Liver (tissue), 8 donors: ENCODE measurements at regions not wholly inside any gene's neighbourhood (a gene's known extent, or its start where the extent isn't known, plus 50 kb on each side); places are given as distances from the start of the nearest gene placed in this dataset.

Experiments used
- DNase-seq: peaks from one replicate; pipeline ENCODE4 v3.0.0-alpha.2; 2017; ENCODE audit warnings: low spot score
- H3K27ac ChIP-seq, 2 donors: one replicate each; pipeline ENCODE4 v1.7.0; 2013; ENCODE audit warnings: inconsistent platforms in 2 of 2, low read length in 2 of 2, control low read depth in 1 of 2, low read depth in 1 of 2, mild to moderate bottlenecking in 1 of 2
- H3K27me3 ChIP-seq, 4 donors: one replicate each; pipeline versions ENCODE4 v1.6.1 to v1.7.0; 2013; ENCODE audit warnings: low read length in 3 of 4, inconsistent platforms in 1 of 4, mild to moderate bottlenecking in 1 of 4, moderate library complexity in 1 of 4; ENCODE audit not compliant: control insufficient read depth in 4 of 4, insufficient read depth in 4 of 4
- H3K36me3 ChIP-seq, 4 donors: one replicate each; pipeline versions ENCODE4 v1.6.1 to v1.7.0; 2013; ENCODE audit warnings: low read length in 3 of 4, mild to moderate bottlenecking in 3 of 4, low read depth in 1 of 4, moderate library complexity in 1 of 4; ENCODE audit not compliant: control insufficient read depth in 4 of 4, insufficient read depth in 3 of 4
- H3K4me1 ChIP-seq, 4 donors: one replicate each; pipeline versions ENCODE4 v1.6.1 to v1.7.0; 2013; ENCODE audit warnings: low read length in 3 of 4, mild to moderate bottlenecking in 3 of 4, moderate library complexity in 1 of 4; ENCODE audit not compliant: control insufficient read depth in 4 of 4, insufficient read depth in 4 of 4
- H3K4me3 ChIP-seq, 3 donors: one replicate each; pipeline versions ENCODE4 v1.6.1 to v1.7.0; 2013; ENCODE audit warnings: low read length in 3 of 3, control low read depth in 1 of 3, low read depth in 1 of 3, mild to moderate bottlenecking in 1 of 3
- H3K9ac ChIP-seq, 2 donors: one replicate each; pipeline ENCODE4 v1.7.0; 2013; ENCODE audit warnings: low read length in 2 of 2, mild to moderate bottlenecking in 2 of 2, moderate library complexity in 2 of 2, control low read depth in 1 of 2, low read depth in 1 of 2
- H3K9me3 ChIP-seq, 4 donors: one replicate each; pipeline versions ENCODE4 v1.6.1 to v1.7.0; 2013; ENCODE audit warnings: low read length in 3 of 4; ENCODE audit not compliant: control insufficient read depth in 4 of 4
- EGR1 ChIP-seq, 2 donors: IDR thresholded peaks; 2 replicates each; pipeline ENCODE4 v1.6.1; 2016 to 2018; ENCODE audit warnings: antibody characterized with exemption in 2 of 2, low read depth in 2 of 2
- FOXA1 ChIP-seq: IDR thresholded peaks from 2 replicates; pipeline ENCODE4 v1.6.1; 2016; ENCODE audit warnings: antibody characterized with exemption
- FOXA2 ChIP-seq: IDR thresholded peaks from 2 replicates; pipeline ENCODE4 v1.6.1; 2016; ENCODE audit warnings: antibody characterized with exemption
- GABPA ChIP-seq, 2 donors: IDR thresholded peaks in 1 of 2; conservative IDR thresholded peaks in 1 of 2; 2 replicates each; pipeline ENCODE4 v1.6.1; 2016; ENCODE audit warnings: antibody characterized with exemption in 2 of 2, mild to moderate bottlenecking in 1 of 2, moderate library complexity in 1 of 2
- HNF4A ChIP-seq, 2 donors: conservative IDR thresholded peaks; 2 replicates each; pipeline ENCODE4 v1.6.1; 2016; ENCODE audit warnings: antibody characterized with exemption in 2 of 2, mild to moderate bottlenecking in 2 of 2
- HNF4G ChIP-seq: IDR thresholded peaks from 2 replicates; pipeline ENCODE4 v1.6.1; 2016; ENCODE audit warnings: antibody characterized with exemption
- JUND ChIP-seq, 2 donors: IDR thresholded peaks; 2 replicates each; pipeline ENCODE4 v1.6.1; 2016; ENCODE audit warnings: antibody characterized with exemption in 2 of 2
- NR2F2 ChIP-seq: IDR thresholded peaks from 2 replicates; pipeline ENCODE4 v1.6.1; 2016; ENCODE audit warnings: antibody characterized with exemption
- RAD21 ChIP-seq, 2 donors: IDR thresholded peaks; 2 replicates each; pipeline ENCODE4 v1.6.1; 2016; ENCODE audit warnings: antibody characterized with exemption in 2 of 2, mild to moderate bottlenecking in 2 of 2
- RXRA ChIP-seq, 2 donors: IDR thresholded peaks; 2 replicates each; pipeline ENCODE4 v1.6.1; 2017 to 2018; ENCODE audit warnings: antibody characterized with exemption in 2 of 2, mild to moderate bottlenecking in 1 of 2
- SP1 ChIP-seq: IDR thresholded peaks from 2 replicates; pipeline ENCODE4 v1.6.1; 2018; ENCODE audit warnings: antibody characterized with exemption, mild to moderate bottlenecking
- TAF1 ChIP-seq: conservative IDR thresholded peaks from 2 replicates; pipeline ENCODE4 v1.6.1; 2016; ENCODE audit warnings: antibody characterized with exemption, mild to moderate bottlenecking
- YY1 ChIP-seq: IDR thresholded peaks from 2 replicates; pipeline ENCODE4 v1.6.1; 2016; ENCODE audit warnings: antibody characterized with exemption, mild to moderate bottlenecking
- WGBS: extraction: QIAGEN DNeasy Blood & Tissue Kit; methylation state at CpG from one replicate; pipeline ENCODE4 v1.1.7; 2013; 5-methylcytosine and 5-hydroxymethylcytosine counted together
- TF ChIP-seq, protein P1 (sequence below): IDR thresholded peaks from 2 replicates; pipeline ENCODE4 v1.6.1; 2016; ENCODE audit warnings: antibody characterized with exemption
- TF ChIP-seq, protein P2 (sequence below): IDR thresholded peaks from 2 replicates; pipeline ENCODE4 v1.6.1; 2016; ENCODE audit warnings: antibody characterized with exemption, mild to moderate bottlenecking
- TF ChIP-seq, protein P3 (sequence below): IDR thresholded peaks from 2 replicates; pipeline ENCODE4 v1.6.1; 2016; ENCODE audit warnings: antibody characterized with exemption
- TF ChIP-seq, protein P4 (sequence below): IDR thresholded peaks from 2 replicates; pipeline ENCODE4 v1.6.1; 2016; ENCODE audit warnings: antibody characterized with exemption
- TF ChIP-seq, protein P5 (sequence below): fragments of 150-350 bp; IDR thresholded peaks from 2 replicates; pipeline ENCODE4 v1.5.1; 2017; ENCODE audit warnings: improper control_type of control experiment, low read depth, low read length; ENCODE audit not compliant: missing input control
- donor health status: healthy.
- donor health status: healthy.
- donor health status: healthy.
- donor health status: healthy.
- donor health status: healthy.

DNA sequence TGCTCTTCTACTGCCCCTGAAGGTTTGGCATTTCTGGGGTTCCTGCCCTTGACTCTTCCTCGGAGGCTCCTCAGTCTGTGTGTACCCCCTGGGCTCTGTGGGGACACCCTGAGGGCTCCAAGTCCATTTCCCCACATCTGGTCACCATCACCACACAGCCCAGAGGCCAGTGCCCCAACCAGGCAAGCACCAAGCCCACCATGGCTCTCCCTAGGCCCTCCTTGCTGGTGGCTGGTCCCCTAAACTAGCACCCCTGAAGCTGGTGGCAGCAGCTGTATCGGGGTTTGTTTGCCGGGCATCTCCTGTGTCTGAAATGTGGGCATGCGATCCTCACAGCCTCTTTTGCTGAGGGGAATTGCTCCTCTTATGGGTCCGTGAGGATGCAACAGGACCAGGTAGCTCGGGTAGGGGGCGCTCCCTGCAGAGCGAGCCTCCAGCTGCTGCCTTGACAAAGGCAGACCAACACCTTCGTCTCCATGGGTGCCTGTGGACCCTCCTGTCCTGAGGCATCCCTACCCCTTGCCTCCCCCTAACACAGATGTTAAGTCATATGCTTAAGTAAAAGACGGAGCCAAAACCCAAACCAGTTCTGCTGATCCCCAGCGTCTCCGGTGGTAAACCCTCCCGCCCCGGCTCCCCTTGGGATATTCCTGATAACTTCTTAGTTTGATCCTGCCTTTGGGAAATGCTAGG is 138.9 kb upstream of the IRX4 start:
- no peaks in the 10 kb centered on the region for H3K36me3 ChIP-seq
- WGBS = 75% methylated on average over 14 of the region's 14 CpGs
- H3K27ac ChIP-seq = no peak overlapping the region
- TF ChIP-seq FOXA2 = no peak
- TF ChIP-seq, protein P1, sequence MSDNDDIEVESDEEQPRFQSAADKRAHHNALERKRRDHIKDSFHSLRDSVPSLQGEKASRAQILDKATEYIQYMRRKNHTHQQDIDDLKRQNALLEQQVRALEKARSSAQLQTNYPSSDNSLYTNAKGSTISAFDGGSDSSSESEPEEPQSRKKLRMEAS = no peak
- TF ChIP-seq, protein P2, sequence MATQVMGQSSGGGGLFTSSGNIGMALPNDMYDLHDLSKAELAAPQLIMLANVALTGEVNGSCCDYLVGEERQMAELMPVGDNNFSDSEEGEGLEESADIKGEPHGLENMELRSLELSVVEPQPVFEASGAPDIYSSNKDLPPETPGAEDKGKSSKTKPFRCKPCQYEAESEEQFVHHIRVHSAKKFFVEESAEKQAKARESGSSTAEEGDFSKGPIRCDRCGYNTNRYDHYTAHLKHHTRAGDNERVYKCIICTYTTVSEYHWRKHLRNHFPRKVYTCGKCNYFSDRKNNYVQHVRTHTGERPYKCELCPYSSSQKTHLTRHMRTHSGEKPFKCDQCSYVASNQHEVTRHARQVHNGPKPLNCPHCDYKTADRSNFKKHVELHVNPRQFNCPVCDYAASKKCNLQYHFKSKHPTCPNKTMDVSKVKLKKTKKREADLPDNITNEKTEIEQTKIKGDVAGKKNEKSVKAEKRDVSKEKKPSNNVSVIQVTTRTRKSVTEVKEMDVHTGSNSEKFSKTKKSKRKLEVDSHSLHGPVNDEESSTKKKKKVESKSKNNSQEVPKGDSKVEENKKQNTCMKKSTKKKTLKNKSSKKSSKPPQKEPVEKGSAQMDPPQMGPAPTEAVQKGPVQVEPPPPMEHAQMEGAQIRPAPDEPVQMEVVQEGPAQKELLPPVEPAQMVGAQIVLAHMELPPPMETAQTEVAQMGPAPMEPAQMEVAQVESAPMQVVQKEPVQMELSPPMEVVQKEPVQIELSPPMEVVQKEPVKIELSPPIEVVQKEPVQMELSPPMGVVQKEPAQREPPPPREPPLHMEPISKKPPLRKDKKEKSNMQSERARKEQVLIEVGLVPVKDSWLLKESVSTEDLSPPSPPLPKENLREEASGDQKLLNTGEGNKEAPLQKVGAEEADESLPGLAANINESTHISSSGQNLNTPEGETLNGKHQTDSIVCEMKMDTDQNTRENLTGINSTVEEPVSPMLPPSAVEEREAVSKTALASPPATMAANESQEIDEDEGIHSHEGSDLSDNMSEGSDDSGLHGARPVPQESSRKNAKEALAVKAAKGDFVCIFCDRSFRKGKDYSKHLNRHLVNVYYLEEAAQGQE = no peak
- TF ChIP-seq TAF1 = no peak
- H3K4me3 ChIP-seq = no peak overlapping the region
- H3K4me1 ChIP-seq = no peaks in the 10 kb centered on the region
- H3K9me3 ChIP-seq = peaks cover 0 to 2% (median 0%) of the 10 kb centered on the region in 4 donors
- H3K9ac ChIP-seq = no peak overlapping the region
- H3K27me3 ChIP-seq = peaks cover 0 to 4% (median 0%) of the 10 kb centered on the region in 4 donors
- DNase-seq = no peak

DNA sequence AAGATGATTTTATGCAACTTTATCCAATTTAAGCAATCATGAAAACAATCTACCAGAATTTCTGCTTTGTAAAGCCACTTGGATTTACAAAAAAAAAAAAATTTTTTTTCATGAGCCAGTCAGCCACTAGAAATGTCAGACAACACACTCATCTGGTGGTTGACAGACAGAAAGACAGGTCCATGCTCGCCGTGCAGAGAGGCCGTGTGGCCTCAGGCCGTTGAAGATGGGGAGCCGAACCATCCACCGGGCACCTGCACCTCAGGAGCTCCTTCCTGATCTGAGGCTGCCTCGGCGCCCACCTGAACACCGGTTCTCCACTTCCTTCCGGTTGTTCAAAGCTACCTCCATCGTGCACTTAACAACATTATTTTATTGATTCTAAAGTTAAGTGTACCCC is 138.0 kb upstream of the IRX4 start:
- H3K27ac ChIP-seq = no peak overlapping the region
- no peak for TF ChIP-seq SP1
- TF ChIP-seq, protein P3, sequence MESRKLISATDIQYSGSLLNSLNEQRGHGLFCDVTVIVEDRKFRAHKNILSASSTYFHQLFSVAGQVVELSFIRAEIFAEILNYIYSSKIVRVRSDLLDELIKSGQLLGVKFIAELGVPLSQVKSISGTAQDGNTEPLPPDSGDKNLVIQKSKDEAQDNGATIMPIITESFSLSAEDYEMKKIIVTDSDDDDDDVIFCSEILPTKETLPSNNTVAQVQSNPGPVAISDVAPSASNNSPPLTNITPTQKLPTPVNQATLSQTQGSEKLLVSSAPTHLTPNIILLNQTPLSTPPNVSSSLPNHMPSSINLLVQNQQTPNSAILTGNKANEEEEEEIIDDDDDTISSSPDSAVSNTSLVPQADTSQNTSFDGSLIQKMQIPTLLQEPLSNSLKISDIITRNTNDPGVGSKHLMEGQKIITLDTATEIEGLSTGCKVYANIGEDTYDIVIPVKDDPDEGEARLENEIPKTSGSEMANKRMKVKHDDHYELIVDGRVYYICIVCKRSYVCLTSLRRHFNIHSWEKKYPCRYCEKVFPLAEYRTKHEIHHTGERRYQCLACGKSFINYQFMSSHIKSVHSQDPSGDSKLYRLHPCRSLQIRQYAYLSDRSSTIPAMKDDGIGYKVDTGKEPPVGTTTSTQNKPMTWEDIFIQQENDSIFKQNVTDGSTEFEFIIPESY = no peak
- no peak for TF ChIP-seq JUND (IDR thresholded peaks at IDR 0.05)
- TF ChIP-seq, protein P2 = no peak
- TF ChIP-seq, protein P4, sequence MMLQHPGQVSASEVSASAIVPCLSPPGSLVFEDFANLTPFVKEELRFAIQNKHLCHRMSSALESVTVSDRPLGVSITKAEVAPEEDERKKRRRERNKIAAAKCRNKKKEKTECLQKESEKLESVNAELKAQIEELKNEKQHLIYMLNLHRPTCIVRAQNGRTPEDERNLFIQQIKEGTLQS = no peak
- no peak for TF ChIP-seq FOXA2
- no peak for TF ChIP-seq FOXA1
- no peak for TF ChIP-seq HNF4A (conservative IDR thresholded peaks at IDR 0.05)
- TF ChIP-seq EGR1 (IDR thresholded peaks at IDR 0.05; ENCODE audit: low read depth in 2 of 2) = no peak
- no peak for TF ChIP-seq RXRA (IDR thresholded peaks at IDR 0.05)
- TF ChIP-seq, protein P5, sequence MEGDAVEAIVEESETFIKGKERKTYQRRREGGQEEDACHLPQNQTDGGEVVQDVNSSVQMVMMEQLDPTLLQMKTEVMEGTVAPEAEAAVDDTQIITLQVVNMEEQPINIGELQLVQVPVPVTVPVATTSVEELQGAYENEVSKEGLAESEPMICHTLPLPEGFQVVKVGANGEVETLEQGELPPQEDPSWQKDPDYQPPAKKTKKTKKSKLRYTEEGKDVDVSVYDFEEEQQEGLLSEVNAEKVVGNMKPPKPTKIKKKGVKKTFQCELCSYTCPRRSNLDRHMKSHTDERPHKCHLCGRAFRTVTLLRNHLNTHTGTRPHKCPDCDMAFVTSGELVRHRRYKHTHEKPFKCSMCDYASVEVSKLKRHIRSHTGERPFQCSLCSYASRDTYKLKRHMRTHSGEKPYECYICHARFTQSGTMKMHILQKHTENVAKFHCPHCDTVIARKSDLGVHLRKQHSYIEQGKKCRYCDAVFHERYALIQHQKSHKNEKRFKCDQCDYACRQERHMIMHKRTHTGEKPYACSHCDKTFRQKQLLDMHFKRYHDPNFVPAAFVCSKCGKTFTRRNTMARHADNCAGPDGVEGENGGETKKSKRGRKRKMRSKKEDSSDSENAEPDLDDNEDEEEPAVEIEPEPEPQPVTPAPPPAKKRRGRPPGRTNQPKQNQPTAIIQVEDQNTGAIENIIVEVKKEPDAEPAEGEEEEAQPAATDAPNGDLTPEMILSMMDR = no peak
- no peak for TF ChIP-seq HNF4G
- no peak for TF ChIP-seq YY1
- no peak for TF ChIP-seq GABPA (IDR thresholded peaks at IDR 0.05 in 1 of 2, conservative IDR thresholded peaks at IDR 0.05 in 1 of 2)
- TF ChIP-seq, protein P1 = no peak
- TF ChIP-seq NR2F2 = no peak
- no peak for TF ChIP-seq TAF1
- TF ChIP-seq RAD21 (IDR thresholded peaks at IDR 0.05) = no peak
- DNase-seq = no peak
- peaks cover 0 to 2% (median 0%) of the 10 kb centered on the region in 4 donors for H3K9me3 ChIP-seq
- WGBS = 80% methylated on average over 11 of the region's 11 CpGs
- no peaks in the 10 kb centered on the region for H3K36me3 ChIP-seq
- no peak overlapping the region for H3K9ac ChIP-seq
- H3K27me3 ChIP-seq = peaks cover 0 to 4% (median 0%) of the 10 kb centered on the region in 4 donors
- no peaks in the 10 kb centered on the region for H3K4me1 ChIP-seq
- no peak overlapping the region for H3K4me3 ChIP-seq
